GM23338 (cell line): ENCODE measurements at regions not wholly inside any gene's neighbourhood (a gene's known extent, or its start where the extent isn't known, plus 50 kb on each side); places are given as distances from the start of the nearest gene placed in this dataset.

Experiments
- CREB1 ChIP-seq: fragments of 250-450 bp; sonication (Bioruptor Pico); IDR thresholded peaks from 2 replicates; pipeline ENCODE4 v1.5.0; 2020; ENCODE audit warnings: low read depth, mild to moderate bottlenecking, moderate library complexity
- EZH2 ChIP-seq: fragments of 200-600 bp; sonication (generic); IDR thresholded peaks from one replicate; pipeline ENCODE4 v1.8.0; 2017; ENCODE audit warnings: antibody characterized with exemption, mild to moderate bottlenecking, low read depth; ENCODE audit not compliant: unreplicated experiment
- EZH2phosphoT487 ChIP-seq: fragments of 200-600 bp; sonication (generic); IDR thresholded peaks from one replicate; pipeline ENCODE4 v1.8.1; 2018; ENCODE audit warnings: antibody characterized with exemption; ENCODE audit not compliant: unreplicated experiment
- JUNB ChIP-seq: IDR thresholded peaks from one replicate; pipeline ENCODE4 v1.6.1; 2016; ENCODE audit warnings: antibody characterized with exemption; ENCODE audit not compliant: unreplicated experiment
- NANOG ChIP-seq: IDR thresholded peaks from 2 replicates; pipeline ENCODE4 v1.6.1; 2016; ENCODE audit warnings: antibody characterized with exemption, borderline replicate concordance
- POLR2AphosphoS5 ChIP-seq: IDR thresholded peaks from 2 replicates; pipeline ENCODE4 v1.6.1; 2016; ENCODE audit warnings: antibody characterized with exemption, low read depth
- STAT1 ChIP-seq: IDR thresholded peaks from one replicate; pipeline ENCODE4 v1.6.1; 2016; ENCODE audit warnings: antibody characterized with exemption; ENCODE audit not compliant: unreplicated experiment
- ZNF114 ChIP-seq: fragments of 250-450 bp; sonication (Bioruptor Pico); IDR thresholded peaks from 2 replicates; pipeline ENCODE4 v1.5.0; 2020; ENCODE audit warnings: mild to moderate bottlenecking, moderate library complexity
- ZNF331 ChIP-seq: fragments of 250-450 bp; sonication (Bioruptor Pico); IDR thresholded peaks from 2 replicates; pipeline ENCODE4 v1.5.0; 2020; ENCODE audit warnings: low read depth, mild to moderate bottlenecking, moderate library complexity
- TF ChIP-seq, protein P1 (sequence below), 2 experiments: fragments of 200-600 bp in 1 of 2; sonication (generic) in 1 of 2; conservative IDR thresholded peaks; 2 replicates each; pipeline versions ENCODE4 v1.5.1 to v1.6.1; 2016 to 2017; ENCODE audit warnings: antibody characterized with exemption in 2 of 2, low read depth in 2 of 2, mild to moderate bottlenecking in 2 of 2, moderate library complexity in 1 of 2
- TF ChIP-seq, protein P2 (sequence below): IDR thresholded peaks from 2 replicates; pipeline ENCODE4 v1.6.1; 2016; ENCODE audit warnings: antibody characterized with exemption
- TF ChIP-seq, protein P3 (sequence below): IDR thresholded peaks from one replicate; pipeline ENCODE4 v1.6.1; 2018; ENCODE audit warnings: antibody characterized with exemption; ENCODE audit not compliant: unreplicated experiment

DNA sequence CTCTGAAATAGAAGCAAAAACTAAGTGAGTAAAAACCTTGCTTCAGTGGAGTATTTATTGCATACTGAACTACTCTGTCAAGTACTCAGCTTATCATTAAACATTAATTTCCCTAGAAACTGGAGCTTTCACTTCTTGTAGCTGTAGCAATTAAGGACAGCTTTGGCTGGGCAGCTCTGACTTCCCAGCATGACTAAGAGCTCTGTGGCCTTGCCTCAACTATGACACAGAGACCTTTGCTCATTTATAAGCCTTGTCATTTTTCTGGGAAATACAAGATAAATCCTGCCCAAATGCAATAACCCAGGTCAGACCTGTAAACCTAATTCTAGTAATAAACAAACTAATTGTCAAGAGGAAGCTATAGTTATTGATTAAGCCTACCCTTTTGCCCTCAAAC is 65.4 kb upstream of the STK32A start:
- TF ChIP-seq, protein P1, sequence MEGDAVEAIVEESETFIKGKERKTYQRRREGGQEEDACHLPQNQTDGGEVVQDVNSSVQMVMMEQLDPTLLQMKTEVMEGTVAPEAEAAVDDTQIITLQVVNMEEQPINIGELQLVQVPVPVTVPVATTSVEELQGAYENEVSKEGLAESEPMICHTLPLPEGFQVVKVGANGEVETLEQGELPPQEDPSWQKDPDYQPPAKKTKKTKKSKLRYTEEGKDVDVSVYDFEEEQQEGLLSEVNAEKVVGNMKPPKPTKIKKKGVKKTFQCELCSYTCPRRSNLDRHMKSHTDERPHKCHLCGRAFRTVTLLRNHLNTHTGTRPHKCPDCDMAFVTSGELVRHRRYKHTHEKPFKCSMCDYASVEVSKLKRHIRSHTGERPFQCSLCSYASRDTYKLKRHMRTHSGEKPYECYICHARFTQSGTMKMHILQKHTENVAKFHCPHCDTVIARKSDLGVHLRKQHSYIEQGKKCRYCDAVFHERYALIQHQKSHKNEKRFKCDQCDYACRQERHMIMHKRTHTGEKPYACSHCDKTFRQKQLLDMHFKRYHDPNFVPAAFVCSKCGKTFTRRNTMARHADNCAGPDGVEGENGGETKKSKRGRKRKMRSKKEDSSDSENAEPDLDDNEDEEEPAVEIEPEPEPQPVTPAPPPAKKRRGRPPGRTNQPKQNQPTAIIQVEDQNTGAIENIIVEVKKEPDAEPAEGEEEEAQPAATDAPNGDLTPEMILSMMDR (conservative IDR thresholded peaks at IDR 0.05; ENCODE audit: low read depth in 2 of 2) = no peak
- no peak for TF ChIP-seq EZH2
- no peak for TF ChIP-seq POLR2AphosphoS5
- TF ChIP-seq CREB1 (CRISPR knock-in tag) = no peak
- TF ChIP-seq, protein P2, sequence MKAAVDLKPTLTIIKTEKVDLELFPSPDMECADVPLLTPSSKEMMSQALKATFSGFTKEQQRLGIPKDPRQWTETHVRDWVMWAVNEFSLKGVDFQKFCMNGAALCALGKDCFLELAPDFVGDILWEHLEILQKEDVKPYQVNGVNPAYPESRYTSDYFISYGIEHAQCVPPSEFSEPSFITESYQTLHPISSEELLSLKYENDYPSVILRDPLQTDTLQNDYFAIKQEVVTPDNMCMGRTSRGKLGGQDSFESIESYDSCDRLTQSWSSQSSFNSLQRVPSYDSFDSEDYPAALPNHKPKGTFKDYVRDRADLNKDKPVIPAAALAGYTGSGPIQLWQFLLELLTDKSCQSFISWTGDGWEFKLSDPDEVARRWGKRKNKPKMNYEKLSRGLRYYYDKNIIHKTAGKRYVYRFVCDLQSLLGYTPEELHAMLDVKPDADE = no peak
- TF ChIP-seq EZH2phosphoT487 = no peak
- TF ChIP-seq, protein P3, sequence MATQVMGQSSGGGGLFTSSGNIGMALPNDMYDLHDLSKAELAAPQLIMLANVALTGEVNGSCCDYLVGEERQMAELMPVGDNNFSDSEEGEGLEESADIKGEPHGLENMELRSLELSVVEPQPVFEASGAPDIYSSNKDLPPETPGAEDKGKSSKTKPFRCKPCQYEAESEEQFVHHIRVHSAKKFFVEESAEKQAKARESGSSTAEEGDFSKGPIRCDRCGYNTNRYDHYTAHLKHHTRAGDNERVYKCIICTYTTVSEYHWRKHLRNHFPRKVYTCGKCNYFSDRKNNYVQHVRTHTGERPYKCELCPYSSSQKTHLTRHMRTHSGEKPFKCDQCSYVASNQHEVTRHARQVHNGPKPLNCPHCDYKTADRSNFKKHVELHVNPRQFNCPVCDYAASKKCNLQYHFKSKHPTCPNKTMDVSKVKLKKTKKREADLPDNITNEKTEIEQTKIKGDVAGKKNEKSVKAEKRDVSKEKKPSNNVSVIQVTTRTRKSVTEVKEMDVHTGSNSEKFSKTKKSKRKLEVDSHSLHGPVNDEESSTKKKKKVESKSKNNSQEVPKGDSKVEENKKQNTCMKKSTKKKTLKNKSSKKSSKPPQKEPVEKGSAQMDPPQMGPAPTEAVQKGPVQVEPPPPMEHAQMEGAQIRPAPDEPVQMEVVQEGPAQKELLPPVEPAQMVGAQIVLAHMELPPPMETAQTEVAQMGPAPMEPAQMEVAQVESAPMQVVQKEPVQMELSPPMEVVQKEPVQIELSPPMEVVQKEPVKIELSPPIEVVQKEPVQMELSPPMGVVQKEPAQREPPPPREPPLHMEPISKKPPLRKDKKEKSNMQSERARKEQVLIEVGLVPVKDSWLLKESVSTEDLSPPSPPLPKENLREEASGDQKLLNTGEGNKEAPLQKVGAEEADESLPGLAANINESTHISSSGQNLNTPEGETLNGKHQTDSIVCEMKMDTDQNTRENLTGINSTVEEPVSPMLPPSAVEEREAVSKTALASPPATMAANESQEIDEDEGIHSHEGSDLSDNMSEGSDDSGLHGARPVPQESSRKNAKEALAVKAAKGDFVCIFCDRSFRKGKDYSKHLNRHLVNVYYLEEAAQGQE = no peak
- TF ChIP-seq JUNB = no peak
- TF ChIP-seq NANOG = no peak
- no peak for TF ChIP-seq STAT1
- TF ChIP-seq ZNF331 (CRISPR knock-in tag) = no peak
- TF ChIP-seq ZNF114 = no peak
